H1 (cell line): ENCODE measurements at regions not wholly inside any gene's neighbourhood (a gene's known extent, or its start where the extent isn't known, plus 50 kb on each side); places are given as distances from the start of the nearest gene placed in this dataset.

Source experiments
- CBX5 ChIP-seq: fragments of 300-800, 300-1000 bp; sonication (generic); IDR thresholded peaks from 2 replicates; pipeline ENCODE4 v1.7.1; 2016; ENCODE audit warnings: antibody characterized with exemption, low read length, low read depth
- JUN ChIP-seq: IDR thresholded peaks from 2 replicates; pipeline ENCODE4 v1.6.1; 2011; ENCODE audit warnings: low read depth, mild to moderate bottlenecking, improper control_type of control experiment, low read length
- POLR2A ChIP-seq, 2 experiments: IDR thresholded peaks; 1 replicate in 1 of 2; 2 replicates in 1 of 2; pipeline ENCODE4 v1.6.1; 2011; ENCODE audit warnings: low read depth in 2 of 2, low read length in 2 of 2, mild to moderate bottlenecking in 2 of 2; ENCODE audit errors: control extremely low read depth in 1 of 2
- RAD21 ChIP-seq, 2 experiments: IDR thresholded peaks in 1 of 2; conservative IDR thresholded peaks in 1 of 2; 2 replicates each; pipeline ENCODE4 v1.6.1; 2011; ENCODE audit warnings: low read depth in 2 of 2, low read length in 2 of 2, improper control_type of control experiment in 1 of 2, inconsistent platforms in 1 of 2, mild to moderate bottlenecking in 1 of 2, moderate library complexity in 1 of 2
- RBBP5 ChIP-seq: IDR thresholded peaks from 2 replicates; pipeline ENCODE4 v1.7.1; 2012; ENCODE audit warnings: low read depth, mild to moderate bottlenecking, inconsistent platforms, low read length, moderate library complexity, borderline replicate concordance
- RFX5 ChIP-seq: IDR thresholded peaks from 2 replicates; pipeline ENCODE4 v1.6.1; 2011; ENCODE audit warnings: low read depth, low read length, improper control_type of control experiment, borderline replicate concordance
- SUZ12 ChIP-seq: fragments of 200-600 bp; sonication (generic); IDR thresholded peaks from 2 replicates; pipeline ENCODE4 v1.6.1; 2012; ENCODE audit warnings: mild to moderate bottlenecking, inconsistent platforms, low read length, moderate library complexity, mixed read lengths
- TF ChIP-seq, protein P1 (sequence below): fragments of 300-600 bp; sonication (generic); IDR thresholded peaks from 2 replicates; pipeline ENCODE4 v1.7.1; 2012; ENCODE audit warnings: low read length, moderate library complexity, mild to moderate bottlenecking, inconsistent platforms; ENCODE audit not compliant: insufficient replicate concordance
- TF ChIP-seq, protein P2 (sequence below), 3 experiments: IDR thresholded peaks; 1 replicate in 2 of 3; 2 replicates in 1 of 3; pipeline versions ENCODE4 v1.5.1 to v1.6.1; 2011; ENCODE audit warnings: low read length in 3 of 3, mild to moderate bottlenecking in 3 of 3, inconsistent platforms in 2 of 3, low read depth in 1 of 3, moderate library complexity in 1 of 3; ENCODE audit not compliant: insufficient read depth in 1 of 3; ENCODE audit errors: control extremely low read depth in 1 of 3

DNA sequence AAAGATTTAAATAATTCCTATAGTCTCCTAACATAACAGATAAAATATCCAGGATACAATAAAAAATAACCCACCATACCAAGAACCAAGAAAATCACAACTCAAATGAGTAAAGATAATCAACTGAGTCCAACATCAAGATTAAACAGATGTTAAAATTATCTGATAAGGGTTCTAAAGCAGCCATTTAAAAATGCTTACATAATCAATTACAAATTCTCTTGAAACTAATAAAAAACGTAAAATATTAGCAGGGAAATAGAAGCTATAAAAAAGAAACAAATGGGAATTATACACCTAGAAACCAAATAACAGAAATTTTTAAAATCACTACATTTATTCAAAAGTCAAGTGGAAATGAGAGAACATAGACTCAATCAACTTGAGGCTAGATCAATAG lies 297.7 kb upstream of the RAB6C start (continued):
- TF ChIP-seq, protein P1, sequence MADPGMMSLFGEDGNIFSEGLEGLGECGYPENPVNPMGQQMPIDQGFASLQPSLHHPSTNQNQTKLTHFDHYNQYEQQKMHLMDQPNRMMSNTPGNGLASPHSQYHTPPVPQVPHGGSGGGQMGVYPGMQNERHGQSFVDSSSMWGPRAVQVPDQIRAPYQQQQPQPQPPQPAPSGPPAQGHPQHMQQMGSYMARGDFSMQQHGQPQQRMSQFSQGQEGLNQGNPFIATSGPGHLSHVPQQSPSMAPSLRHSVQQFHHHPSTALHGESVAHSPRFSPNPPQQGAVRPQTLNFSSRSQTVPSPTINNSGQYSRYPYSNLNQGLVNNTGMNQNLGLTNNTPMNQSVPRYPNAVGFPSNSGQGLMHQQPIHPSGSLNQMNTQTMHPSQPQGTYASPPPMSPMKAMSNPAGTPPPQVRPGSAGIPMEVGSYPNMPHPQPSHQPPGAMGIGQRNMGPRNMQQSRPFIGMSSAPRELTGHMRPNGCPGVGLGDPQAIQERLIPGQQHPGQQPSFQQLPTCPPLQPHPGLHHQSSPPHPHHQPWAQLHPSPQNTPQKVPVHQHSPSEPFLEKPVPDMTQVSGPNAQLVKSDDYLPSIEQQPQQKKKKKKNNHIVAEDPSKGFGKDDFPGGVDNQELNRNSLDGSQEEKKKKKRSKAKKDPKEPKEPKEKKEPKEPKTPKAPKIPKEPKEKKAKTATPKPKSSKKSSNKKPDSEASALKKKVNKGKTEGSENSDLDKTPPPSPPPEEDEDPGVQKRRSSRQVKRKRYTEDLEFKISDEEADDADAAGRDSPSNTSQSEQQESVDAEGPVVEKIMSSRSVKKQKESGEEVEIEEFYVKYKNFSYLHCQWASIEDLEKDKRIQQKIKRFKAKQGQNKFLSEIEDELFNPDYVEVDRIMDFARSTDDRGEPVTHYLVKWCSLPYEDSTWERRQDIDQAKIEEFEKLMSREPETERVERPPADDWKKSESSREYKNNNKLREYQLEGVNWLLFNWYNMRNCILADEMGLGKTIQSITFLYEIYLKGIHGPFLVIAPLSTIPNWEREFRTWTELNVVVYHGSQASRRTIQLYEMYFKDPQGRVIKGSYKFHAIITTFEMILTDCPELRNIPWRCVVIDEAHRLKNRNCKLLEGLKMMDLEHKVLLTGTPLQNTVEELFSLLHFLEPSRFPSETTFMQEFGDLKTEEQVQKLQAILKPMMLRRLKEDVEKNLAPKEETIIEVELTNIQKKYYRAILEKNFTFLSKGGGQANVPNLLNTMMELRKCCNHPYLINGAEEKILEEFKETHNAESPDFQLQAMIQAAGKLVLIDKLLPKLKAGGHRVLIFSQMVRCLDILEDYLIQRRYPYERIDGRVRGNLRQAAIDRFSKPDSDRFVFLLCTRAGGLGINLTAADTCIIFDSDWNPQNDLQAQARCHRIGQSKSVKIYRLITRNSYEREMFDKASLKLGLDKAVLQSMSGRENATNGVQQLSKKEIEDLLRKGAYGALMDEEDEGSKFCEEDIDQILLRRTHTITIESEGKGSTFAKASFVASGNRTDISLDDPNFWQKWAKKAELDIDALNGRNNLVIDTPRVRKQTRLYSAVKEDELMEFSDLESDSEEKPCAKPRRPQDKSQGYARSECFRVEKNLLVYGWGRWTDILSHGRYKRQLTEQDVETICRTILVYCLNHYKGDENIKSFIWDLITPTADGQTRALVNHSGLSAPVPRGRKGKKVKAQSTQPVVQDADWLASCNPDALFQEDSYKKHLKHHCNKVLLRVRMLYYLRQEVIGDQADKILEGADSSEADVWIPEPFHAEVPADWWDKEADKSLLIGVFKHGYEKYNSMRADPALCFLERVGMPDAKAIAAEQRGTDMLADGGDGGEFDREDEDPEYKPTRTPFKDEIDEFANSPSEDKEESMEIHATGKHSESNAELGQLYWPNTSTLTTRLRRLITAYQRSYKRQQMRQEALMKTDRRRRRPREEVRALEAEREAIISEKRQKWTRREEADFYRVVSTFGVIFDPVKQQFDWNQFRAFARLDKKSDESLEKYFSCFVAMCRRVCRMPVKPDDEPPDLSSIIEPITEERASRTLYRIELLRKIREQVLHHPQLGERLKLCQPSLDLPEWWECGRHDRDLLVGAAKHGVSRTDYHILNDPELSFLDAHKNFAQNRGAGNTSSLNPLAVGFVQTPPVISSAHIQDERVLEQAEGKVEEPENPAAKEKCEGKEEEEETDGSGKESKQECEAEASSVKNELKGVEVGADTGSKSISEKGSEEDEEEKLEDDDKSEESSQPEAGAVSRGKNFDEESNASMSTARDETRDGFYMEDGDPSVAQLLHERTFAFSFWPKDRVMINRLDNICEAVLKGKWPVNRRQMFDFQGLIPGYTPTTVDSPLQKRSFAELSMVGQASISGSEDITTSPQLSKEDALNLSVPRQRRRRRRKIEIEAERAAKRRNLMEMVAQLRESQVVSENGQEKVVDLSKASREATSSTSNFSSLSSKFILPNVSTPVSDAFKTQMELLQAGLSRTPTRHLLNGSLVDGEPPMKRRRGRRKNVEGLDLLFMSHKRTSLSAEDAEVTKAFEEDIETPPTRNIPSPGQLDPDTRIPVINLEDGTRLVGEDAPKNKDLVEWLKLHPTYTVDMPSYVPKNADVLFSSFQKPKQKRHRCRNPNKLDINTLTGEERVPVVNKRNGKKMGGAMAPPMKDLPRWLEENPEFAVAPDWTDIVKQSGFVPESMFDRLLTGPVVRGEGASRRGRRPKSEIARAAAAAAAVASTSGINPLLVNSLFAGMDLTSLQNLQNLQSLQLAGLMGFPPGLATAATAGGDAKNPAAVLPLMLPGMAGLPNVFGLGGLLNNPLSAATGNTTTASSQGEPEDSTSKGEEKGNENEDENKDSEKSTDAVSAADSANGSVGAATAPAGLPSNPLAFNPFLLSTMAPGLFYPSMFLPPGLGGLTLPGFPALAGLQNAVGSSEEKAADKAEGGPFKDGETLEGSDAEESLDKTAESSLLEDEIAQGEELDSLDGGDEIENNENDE, result no peak
- TF ChIP-seq RAD21 (IDR thresholded peaks at IDR 0.05 in 1 of 2, conservative IDR thresholded peaks at IDR 0.05 in 1 of 2; ENCODE audit: low read depth in 2 of 2, low read length in 2 of 2) (no peak), RBBP5 (no peak), SUZ12 (no peak), JUN (no peak), RFX5 (no peak), CBX5 (no peak), POLR2A (IDR thresholded peaks at IDR 0.05; ENCODE audit: control extremely low read depth in 1 of 2, low read depth in 2 of 2, low read length in 2 of 2) (no peak)
- TF ChIP-seq, protein P2, sequence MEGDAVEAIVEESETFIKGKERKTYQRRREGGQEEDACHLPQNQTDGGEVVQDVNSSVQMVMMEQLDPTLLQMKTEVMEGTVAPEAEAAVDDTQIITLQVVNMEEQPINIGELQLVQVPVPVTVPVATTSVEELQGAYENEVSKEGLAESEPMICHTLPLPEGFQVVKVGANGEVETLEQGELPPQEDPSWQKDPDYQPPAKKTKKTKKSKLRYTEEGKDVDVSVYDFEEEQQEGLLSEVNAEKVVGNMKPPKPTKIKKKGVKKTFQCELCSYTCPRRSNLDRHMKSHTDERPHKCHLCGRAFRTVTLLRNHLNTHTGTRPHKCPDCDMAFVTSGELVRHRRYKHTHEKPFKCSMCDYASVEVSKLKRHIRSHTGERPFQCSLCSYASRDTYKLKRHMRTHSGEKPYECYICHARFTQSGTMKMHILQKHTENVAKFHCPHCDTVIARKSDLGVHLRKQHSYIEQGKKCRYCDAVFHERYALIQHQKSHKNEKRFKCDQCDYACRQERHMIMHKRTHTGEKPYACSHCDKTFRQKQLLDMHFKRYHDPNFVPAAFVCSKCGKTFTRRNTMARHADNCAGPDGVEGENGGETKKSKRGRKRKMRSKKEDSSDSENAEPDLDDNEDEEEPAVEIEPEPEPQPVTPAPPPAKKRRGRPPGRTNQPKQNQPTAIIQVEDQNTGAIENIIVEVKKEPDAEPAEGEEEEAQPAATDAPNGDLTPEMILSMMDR (IDR thresholded peaks at IDR 0.05; ENCODE audit: control extremely low read depth in 1 of 3, insufficient read depth in 1 of 3, low read depth in 1 of 3, low read length in 3 of 3), result no peak
